GM18498 (cell line): ENCODE measurements at regions not wholly inside any gene's neighbourhood (a gene's known extent, or its start where the extent isn't known, plus 50 kb on each side); places are given as distances from the start of the nearest gene placed in this dataset.

Source experiments
- ATAC-seq: cut with Tn5 transposase; IDR thresholded peaks from one replicate; pipeline ENCODE4 v1.9.1; 2021; ENCODE audit warnings: mild to moderate bottlenecking, moderate library complexity; ENCODE audit not compliant: unreplicated experiment

GRCh38 chr11:11140510-11140909, 212.5 kb downstream of the CSNK2A3 start:
- ATAC-seq, result no peak

GRCh38 chr11:11137339-11137738, 215.7 kb downstream of the CSNK2A3 start:
- no peak for ATAC-seq

GRCh38 chr11:11135820-11136476, 217.1 kb downstream of the CSNK2A3 start:
- no peak for ATAC-seq

GRCh38 chr11:11129118-11129517, 223.9 kb downstream of the CSNK2A3 start:
- no peak for ATAC-seq

GRCh38 chr11:11125618-11126017, 227.4 kb downstream of the CSNK2A3 start:
- no peak for ATAC-seq

- ATAC-seq, result no peak
These were observed 230.3 kb downstream of the CSNK2A3 start for GRCh38 chr11:11122749-11123148.

GRCh38 chr11:11119917-11120316, 233.1 kb downstream of the CSNK2A3 start:
- ATAC-seq, result no peak

GRCh38 chr11:11117730-11118129, 235.3 kb downstream of the CSNK2A3 start:
- ATAC-seq, result no peak

- ATAC-seq, result no peak
These were observed 237.6 kb downstream of the CSNK2A3 start for GRCh38 chr11:11115475-11115874.

- ATAC-seq, result no peak
These were observed 239.4 kb downstream of the CSNK2A3 start for GRCh38 chr11:11113626-11114025.

GRCh38 chr11:11108026-11108425, 245.0 kb downstream of the CSNK2A3 start:
- ATAC-seq, result no peak

- ATAC-seq, result no peak
These were observed 245.8 kb downstream of the CSNK2A3 start for GRCh38 chr11:11107076-11107723.

- no peak for ATAC-seq
These were observed 247.5 kb upstream of the ZBED5 start for GRCh38 chr11:11105361-11105760.

GRCh38 chr11:11095831-11096723, 238.2 kb upstream of the ZBED5 start:
- no peak for ATAC-seq

- ATAC-seq, result no peak
These were observed 232.6 kb upstream of the ZBED5 start for GRCh38 chr11:11090495-11090894.

GRCh38 chr11:11089805-11090204, 232.0 kb upstream of the ZBED5 start:
- ATAC-seq, result peak; percentile 61

- no peak for ATAC-seq
These were observed 229.1 kb upstream of the ZBED5 start for GRCh38 chr11:11086979-11087378.

GRCh38 chr11:11085580-11085979, 227.7 kb upstream of the ZBED5 start:
- no peak for ATAC-seq

GRCh38 chr11:11084337-11084736, 226.5 kb upstream of the ZBED5 start:
- ATAC-seq, result no peak

GRCh38 chr11:11083441-11083840, 225.6 kb upstream of the ZBED5 start:
- ATAC-seq, result no peak

- ATAC-seq, result no peak
These were observed 224.8 kb upstream of the ZBED5 start for GRCh38 chr11:11082646-11083045.

GRCh38 chr11:11081776-11082175, 223.9 kb upstream of the ZBED5 start:
- ATAC-seq, result no peak
